PC-3 (cell line): ENCODE measurements at regions not wholly inside any gene's neighbourhood (a gene's known extent, or its start where the extent isn't known, plus 50 kb on each side); places are given as distances from the start of the nearest gene placed in this dataset.

ENCODE experiments used
- ATAC-seq: fragments of 200-7000 bp; cut with Tn5 transposase; 2 replicates; pipeline ENCODE4 v1.9.1; 2020; ENCODE audit warnings: mild to moderate bottlenecking, moderate library complexity
- BruUV-seq: library from RNA; stranded (reverse); fragments of 400-500 nt; replicated peaks from 2 replicates; lab custom pipeline; 2021; lab: Mats Ljungman, UMichigan
- CTCF ChIA-PET: fragments of 300-600 bp; sonication (Branson Sonifier 250); formaldehyde crosslinking; loops from one replicate; lab custom pipeline; 2022; ENCODE audit warnings: antibody characterized with exemption; lab: Charles Lee
- POLR2A ChIA-PET: fragments of 300-600 bp; sonication (Branson Sonifier 250); formaldehyde crosslinking; loops from one replicate; lab custom pipeline; 2022; ENCODE audit warnings: antibody characterized with exemption; ENCODE audit not compliant: unreplicated experiment; lab: Charles Lee
- DNase-seq: peaks from one replicate; pipeline ENCODE4 v3.0.0-alpha.2; 2015
- H2AFZ ChIP-seq: fragments of 300-600 bp; sonication (generic); 2 replicates; pipeline ENCODE4 v1.6.0; 2016; ENCODE audit warnings: antibody characterized with exemption, low read length
- H3F3A ChIP-seq: fragments of 300-600 bp; sonication (generic); one replicate; pipeline ENCODE4 v1.6.0; 2017; ENCODE audit warnings: antibody characterized with exemption, low read length, control low read depth, mild to moderate bottlenecking; ENCODE audit not compliant: unreplicated experiment
- H3K27ac ChIP-seq: fragments of 300-600 bp; sonication (generic); 2 replicates; pipeline ENCODE4 v1.5.1; 2016; ENCODE audit warnings: mild to moderate bottlenecking, low read length
- H3K27me3 ChIP-seq: fragments of 300-600 bp; sonication (generic); 2 replicates; pipeline ENCODE4 v1.6.1; 2016; ENCODE audit warnings: low read length, mixed read lengths
- H3K36me3 ChIP-seq: fragments of 300-600 bp; sonication (generic); 2 replicates; pipeline ENCODE4 v1.6.1; 2016; ENCODE audit warnings: low read depth, mixed run types, low read length, mixed read lengths
- H3K4me1 ChIP-seq: fragments of 300-600 bp; sonication (generic); 2 replicates; pipeline ENCODE4 v1.5.1; 2016; ENCODE audit warnings: low read length; ENCODE audit not compliant: insufficient read depth
- H3K4me2 ChIP-seq: fragments of 300-600 bp; sonication (generic); 2 replicates; pipeline ENCODE4 v1.6.0; 2016; ENCODE audit warnings: low read length
- H3K4me3 ChIP-seq: fragments of 300-600 bp; sonication (generic); 2 replicates; pipeline ENCODE4 v1.5.1; 2016; ENCODE audit warnings: mild to moderate bottlenecking, low read length, mixed read lengths
- H3K79me2 ChIP-seq: fragments of 300-600 bp; sonication (generic); 2 replicates; pipeline ENCODE4 v1.6.1; 2017; ENCODE audit warnings: low read length, mixed read lengths
- H3K9ac ChIP-seq: fragments of 300-600 bp; sonication (generic); 2 replicates; pipeline ENCODE4 v1.6.0; 2016; ENCODE audit warnings: mild to moderate bottlenecking, low read length
- H3K9me2 ChIP-seq: fragments of 300-600 bp; sonication (generic); replicated peaks from 2 replicates; pipeline ENCODE4 v1.6.1; 2016; ENCODE audit warnings: mixed run types, low read length, mixed read lengths
- H3K9me3 ChIP-seq: fragments of 300-600 bp; sonication (generic); 2 replicates; pipeline ENCODE4 v1.6.1; 2016; ENCODE audit warnings: low read length, mixed read lengths
- H4K20me1 ChIP-seq: fragments of 300-600 bp; sonication (generic); 2 replicates; pipeline ENCODE4 v1.6.1; 2016; ENCODE audit warnings: low read length, mixed read lengths
- EZH2 ChIP-seq: fragments of 300-600 bp; sonication (generic); IDR thresholded peaks from one replicate; pipeline ENCODE4 v1.6.1; 2017; ENCODE audit warnings: antibody characterized with exemption, mild to moderate bottlenecking, low read length; ENCODE audit not compliant: unreplicated experiment
- EZH2phosphoT487 ChIP-seq: fragments of 300-600 bp; sonication (generic); IDR thresholded peaks from 2 replicates; pipeline ENCODE4 v1.6.1; 2018; ENCODE audit warnings: mild to moderate bottlenecking, antibody characterized with exemption, low read length, borderline replicate concordance
- intact Hi-C: fragments of 100-400 bp; cut with micrococcal nuclease; formaldehyde crosslinking; loops from 2 replicates; pipeline ENCODE4 v1.9.0; 2023
- TF ChIP-seq, protein P1 (sequence below): fragments of 300-600 bp; sonication (generic); conservative IDR thresholded peaks from 2 replicates; pipeline ENCODE4 v1.5.1; 2017; ENCODE audit warnings: antibody characterized with exemption, low read depth, mild to moderate bottlenecking, low read length

DNA sequence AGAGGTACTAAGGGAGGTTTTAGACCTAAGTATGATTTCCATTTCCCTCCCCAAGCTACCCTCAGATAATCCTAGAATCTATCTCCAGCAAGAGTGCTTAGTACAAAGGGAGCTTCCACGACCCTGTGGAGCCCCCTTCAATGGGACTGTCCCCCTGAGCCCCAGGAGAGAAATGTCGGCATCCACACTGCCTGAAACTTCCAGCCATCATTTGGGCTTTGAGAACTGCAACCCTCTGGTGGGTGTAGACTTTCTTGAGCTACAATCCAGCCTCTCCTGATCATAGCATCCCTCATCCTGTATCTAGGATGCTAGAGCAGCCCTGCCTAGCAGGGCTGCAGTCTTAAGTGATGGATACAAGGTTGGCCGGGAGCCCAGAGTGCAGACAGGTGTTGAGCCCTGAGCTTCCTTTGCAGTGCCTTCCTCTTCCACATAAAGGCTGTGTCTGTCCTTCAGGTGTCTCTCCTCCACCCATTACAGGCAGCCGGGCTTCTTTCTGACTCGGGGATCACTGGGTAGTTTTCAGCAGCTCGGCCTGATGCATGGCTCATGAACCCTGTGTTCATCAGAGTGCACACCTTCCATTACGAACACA, 424.5 kb downstream of the PREX1 start:
- ATAC-seq: no peak
- Histone ChIP-seq H3K79me2 (no peaks in the 10 kb centered on the region), H3K9me3 (no peaks in the 10 kb centered on the region), H3K4me1 (no peaks in the 10 kb centered on the region), H2AFZ (no peak overlapping the region), H3K4me2 (no peak overlapping the region), H3K36me3 (no peaks in the 10 kb centered on the region), H4K20me1 (no peaks in the 10 kb centered on the region), H3K4me3 (no peak overlapping the region), H3K27ac (no peak overlapping the region), H3F3A (no peaks in the 10 kb centered on the region), H3K9ac (no peak overlapping the region), H3K27me3 (peaks cover 95% of the 10 kb centered on the region), H3K9me2 (no peaks in the 10 kb centered on the region)
- no peak for DNase-seq
- intact Hi-C loops: no loop called here
- BruUV-seq: no TSS peak
- CTCF ChIA-PET: no interaction called here
- TF ChIP-seq, protein P1, sequence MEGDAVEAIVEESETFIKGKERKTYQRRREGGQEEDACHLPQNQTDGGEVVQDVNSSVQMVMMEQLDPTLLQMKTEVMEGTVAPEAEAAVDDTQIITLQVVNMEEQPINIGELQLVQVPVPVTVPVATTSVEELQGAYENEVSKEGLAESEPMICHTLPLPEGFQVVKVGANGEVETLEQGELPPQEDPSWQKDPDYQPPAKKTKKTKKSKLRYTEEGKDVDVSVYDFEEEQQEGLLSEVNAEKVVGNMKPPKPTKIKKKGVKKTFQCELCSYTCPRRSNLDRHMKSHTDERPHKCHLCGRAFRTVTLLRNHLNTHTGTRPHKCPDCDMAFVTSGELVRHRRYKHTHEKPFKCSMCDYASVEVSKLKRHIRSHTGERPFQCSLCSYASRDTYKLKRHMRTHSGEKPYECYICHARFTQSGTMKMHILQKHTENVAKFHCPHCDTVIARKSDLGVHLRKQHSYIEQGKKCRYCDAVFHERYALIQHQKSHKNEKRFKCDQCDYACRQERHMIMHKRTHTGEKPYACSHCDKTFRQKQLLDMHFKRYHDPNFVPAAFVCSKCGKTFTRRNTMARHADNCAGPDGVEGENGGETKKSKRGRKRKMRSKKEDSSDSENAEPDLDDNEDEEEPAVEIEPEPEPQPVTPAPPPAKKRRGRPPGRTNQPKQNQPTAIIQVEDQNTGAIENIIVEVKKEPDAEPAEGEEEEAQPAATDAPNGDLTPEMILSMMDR: no peak
- TF ChIP-seq EZH2 (peak; percentile 65), EZH2phosphoT487 (no peak)
- POLR2A ChIA-PET: interaction anchor here (0.5 kb wide), 1 partner anchor 24 kb away, joined by 3 read pairs; no protein-coding TSS in a partner anchor

DNA sequence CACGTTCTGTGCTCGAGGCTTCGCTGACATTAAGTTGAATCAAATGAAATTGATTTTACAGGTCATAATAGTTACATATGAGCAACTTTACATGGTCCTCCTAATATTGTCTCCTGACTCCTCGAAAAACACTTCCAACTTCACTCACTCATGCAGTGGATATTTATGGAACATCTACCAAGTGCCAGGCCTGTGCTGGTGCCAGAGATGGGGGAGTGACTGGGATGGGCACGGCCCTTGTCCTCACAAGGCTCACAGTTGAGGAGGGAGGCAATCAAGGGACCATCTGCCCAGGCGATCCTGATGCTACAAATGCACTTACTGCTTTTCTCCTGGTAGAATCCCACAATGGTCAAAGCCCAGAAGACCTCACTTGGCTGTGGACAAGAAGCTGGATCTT, 426.4 kb downstream of the PREX1 start:
- Histone ChIP-seq H3K9me3 (no peaks in the 10 kb centered on the region), H4K20me1 (no peaks in the 10 kb centered on the region), H3K79me2 (no peaks in the 10 kb centered on the region), H3K4me1 (no peaks in the 10 kb centered on the region), H2AFZ (no peak overlapping the region), H3K27me3 (peaks cover 95% of the 10 kb centered on the region), H3K36me3 (no peaks in the 10 kb centered on the region), H3K9ac (no peak overlapping the region), H3K9me2 (no peaks in the 10 kb centered on the region), H3K27ac (no peak overlapping the region), H3K4me2 (no peak overlapping the region), H3K4me3 (no peak overlapping the region), H3F3A (no peaks in the 10 kb centered on the region)
- ChIA-PET CTCF (interaction anchor here (0.7 kb wide), 1 partner anchor 40 kb away, joined by 3 read pairs; no protein-coding TSS in a partner anchor), POLR2A (no interaction called here)
- no peak for ATAC-seq
- intact Hi-C loops: no loop called here
- TF ChIP-seq, protein P1: no peak
- TF ChIP-seq EZH2phosphoT487 (no peak), EZH2 (peak; percentile 3)
- no peak for DNase-seq
- BruUV-seq: no TSS peak

DNA sequence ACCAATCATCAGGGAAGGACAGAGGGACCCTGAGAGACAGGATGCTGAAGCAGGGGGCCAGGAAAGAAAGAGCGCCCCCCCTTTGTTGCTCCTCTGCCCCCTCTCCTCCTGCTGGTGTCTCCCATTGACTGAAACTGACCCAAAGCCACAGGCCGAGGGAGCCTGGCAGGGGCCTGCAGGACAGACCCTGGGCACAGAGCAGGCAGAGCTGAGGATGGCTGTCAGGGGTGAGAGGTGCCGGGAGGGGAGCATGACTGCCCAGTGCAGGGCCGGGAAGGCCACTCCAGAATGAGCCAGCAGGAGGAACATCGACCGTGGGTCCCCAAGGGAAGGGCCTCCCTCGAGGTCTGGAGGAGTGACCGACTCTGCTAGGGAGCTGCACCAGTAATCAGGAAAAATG, 427.8 kb downstream of the PREX1 start:
- Histone ChIP-seq H3K27me3 (peaks cover 100% of the 10 kb centered on the region), H3K27ac (no peak overlapping the region), H3K9me3 (no peaks in the 10 kb centered on the region), H3K79me2 (no peaks in the 10 kb centered on the region), H3K4me2 (no peak overlapping the region), H3K9me2 (no peaks in the 10 kb centered on the region), H3K4me3 (no peak overlapping the region), H3K9ac (no peak overlapping the region), H3K4me1 (no peaks in the 10 kb centered on the region), H3K36me3 (no peaks in the 10 kb centered on the region), H2AFZ (no peak overlapping the region), H3F3A (no peaks in the 10 kb centered on the region), H4K20me1 (no peaks in the 10 kb centered on the region)
- TF ChIP-seq EZH2phosphoT487 (no peak), EZH2 (peak; percentile 9)
- TF ChIP-seq, protein P1: no peak
- POLR2A ChIA-PET: no interaction called here
- intact Hi-C loops: no loop called here
- no TSS peak for BruUV-seq
- no peak for DNase-seq
- ATAC-seq: no peak
- CTCF ChIA-PET: no interaction called here
